ENCODE measurements at regions not wholly inside any gene's neighbourhood (a gene's known extent, or its start where the extent isn't known, plus 50 kb on each side); places are given as distances from the start of the nearest gene placed in this dataset.
A peak's percentile ranks its signal among the peaks of the same experiment; 100 is the strongest.

DNA sequence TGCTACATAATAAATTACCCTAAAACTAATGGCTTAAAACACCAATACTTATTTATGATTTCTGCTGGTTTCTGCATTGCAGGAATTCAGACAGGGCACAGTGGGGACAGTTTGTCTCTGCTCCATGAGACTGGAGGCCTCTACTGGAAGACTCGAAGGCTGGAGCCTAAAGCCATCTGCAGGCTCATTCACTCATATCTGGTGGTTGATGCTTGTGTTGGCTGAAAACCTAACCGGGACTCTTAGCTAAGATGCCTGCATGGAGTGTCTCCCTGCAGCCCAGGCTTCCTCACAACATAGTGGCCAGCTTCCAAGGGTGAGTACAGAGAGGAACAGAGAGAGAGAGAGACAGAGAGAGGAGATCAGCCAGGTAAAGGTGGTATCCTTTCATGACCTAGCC lies 195.5 kb upstream of the FOXA2 start:
- ChIA-PET CTCF (no interaction called here), POLR2A (no interaction called here)
- peaks cover 0 to 4% (median 0%) of the 10 kb centered on the region in 4 experiments for H3K4me1 ChIP-seq (ENCODE audit: control extremely low read depth in 1 of 4, control insufficient read depth in 4 of 4, insufficient read depth in 4 of 4, low read length in 3 of 4)
- DNase-seq = no peak
- no peak overlapping the region for H3K4me3 ChIP-seq (ENCODE audit: control insufficient read depth in 1 of 7, extremely low read depth in 1 of 7, insufficient read depth in 4 of 7, low read depth in 2 of 7, low read length in 6 of 7)
- no peaks in the 10 kb centered on the region for H3K9me3 ChIP-seq (ENCODE audit: control extremely low read depth in 1 of 5, control insufficient read depth in 4 of 5, insufficient read depth in 2 of 5, low read depth in 1 of 5, low read length in 4 of 5)
- no peaks in the 10 kb centered on the region for H3K27me3 ChIP-seq (replicated peaks in 2 of 5; ENCODE audit: control insufficient read depth in 4 of 5, insufficient read depth in 5 of 5, low read length in 4 of 5)
- H3K27ac ChIP-seq (ENCODE audit: insufficient read depth in 1 of 2, low read depth in 1 of 2, low read length in 2 of 2, poor library complexity in 1 of 2, severe bottlenecking in 2 of 2) = no peak overlapping the region
- H3K36me3 ChIP-seq (ENCODE audit: control insufficient read depth in 4 of 4, insufficient read depth in 4 of 4, low read length in 3 of 4) = no peaks in the 10 kb centered on the region
- WGBS (ENCODE audit: insufficient coverage) = 100% methylated on average over 1 of the region's 2 CpGs

DNA sequence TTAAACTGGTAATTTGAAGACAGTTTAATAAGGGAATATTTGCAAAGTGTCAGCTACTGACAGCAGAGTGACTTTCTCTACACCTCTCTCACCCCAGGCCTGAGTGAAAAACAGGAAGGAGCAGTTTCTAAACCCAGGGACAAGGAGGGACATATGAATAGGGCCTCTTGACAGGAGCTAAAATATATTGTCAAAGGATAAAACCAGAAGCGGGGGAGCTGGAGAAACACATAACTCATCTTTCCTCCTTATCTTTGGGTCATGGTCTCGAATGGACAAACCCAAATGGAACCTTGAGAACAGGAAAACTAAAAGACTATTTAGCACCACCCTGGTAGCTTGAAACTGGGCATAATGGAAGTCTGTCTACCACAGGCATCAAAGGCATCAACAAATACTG lies 197.5 kb upstream of the FOXA2 start:
- ChIA-PET CTCF (interaction anchor here (1.2 kb wide), 1 partner anchor 453 kb away, joined by 3 read pairs; no protein-coding TSS in a partner anchor), POLR2A (no interaction called here)
- Histone ChIP-seq H3K4me3 (ENCODE audit: control insufficient read depth in 1 of 7, extremely low read depth in 1 of 7, insufficient read depth in 4 of 7, low read depth in 2 of 7, low read length in 6 of 7) (no peak overlapping the region), H3K27ac (ENCODE audit: insufficient read depth in 1 of 2, low read depth in 1 of 2, low read length in 2 of 2, poor library complexity in 1 of 2, severe bottlenecking in 2 of 2) (no peak overlapping the region), H3K27me3 (replicated peaks in 2 of 5; ENCODE audit: control insufficient read depth in 4 of 5, insufficient read depth in 5 of 5, low read length in 4 of 5) (no peaks in the 10 kb centered on the region), H3K4me1 (ENCODE audit: control extremely low read depth in 1 of 4, control insufficient read depth in 4 of 4, insufficient read depth in 4 of 4, low read length in 3 of 4) (peaks cover 0 to 4% (median 0%) of the 10 kb centered on the region in 4 experiments), H3K9me3 (ENCODE audit: control extremely low read depth in 1 of 5, control insufficient read depth in 4 of 5, insufficient read depth in 2 of 5, low read depth in 1 of 5, low read length in 4 of 5) (no peaks in the 10 kb centered on the region), H3K36me3 (ENCODE audit: control insufficient read depth in 4 of 4, insufficient read depth in 4 of 4, low read length in 3 of 4) (no peaks in the 10 kb centered on the region)
- DNase-seq = no peak
- WGBS (ENCODE audit: insufficient coverage) = 92% methylated on average over 2 of the region's 2 CpGs

DNA sequence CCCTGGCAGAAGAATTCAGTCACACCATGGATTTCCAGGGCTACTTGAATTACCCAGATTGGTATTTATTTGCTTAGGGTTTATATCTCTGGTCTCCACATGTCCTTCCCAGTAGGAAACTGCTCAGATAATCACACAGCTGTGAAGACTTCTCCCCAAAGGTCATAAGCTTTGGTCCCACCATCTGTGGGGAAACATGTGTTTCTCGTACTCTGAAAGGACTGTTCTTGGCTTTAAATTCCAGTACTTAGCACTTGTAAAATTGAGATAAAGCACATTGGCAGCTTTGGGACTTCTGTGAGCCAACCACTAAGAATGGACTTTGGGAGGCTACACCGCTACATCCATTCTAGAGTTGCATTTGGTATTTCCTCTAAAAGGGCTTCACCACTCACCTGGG lies 205.3 kb upstream of the FOXA2 start:
- ChIA-PET CTCF (no interaction called here), POLR2A (no interaction called here)
- Histone ChIP-seq H3K27ac (ENCODE audit: insufficient read depth in 1 of 2, low read depth in 1 of 2, low read length in 2 of 2, poor library complexity in 1 of 2, severe bottlenecking in 2 of 2) (no peak overlapping the region), H3K4me3 (ENCODE audit: control insufficient read depth in 1 of 7, extremely low read depth in 1 of 7, insufficient read depth in 4 of 7, low read depth in 2 of 7, low read length in 6 of 7) (no peak overlapping the region), H3K9me3 (ENCODE audit: control extremely low read depth in 1 of 5, control insufficient read depth in 4 of 5, insufficient read depth in 2 of 5, low read depth in 1 of 5, low read length in 4 of 5) (peaks cover 0 to 2% (median 0%) of the 10 kb centered on the region in 5 experiments), H3K27me3 (replicated peaks in 2 of 5; ENCODE audit: control insufficient read depth in 4 of 5, insufficient read depth in 5 of 5, low read length in 4 of 5) (no peaks in the 10 kb centered on the region), H3K36me3 (ENCODE audit: control insufficient read depth in 4 of 4, insufficient read depth in 4 of 4, low read length in 3 of 4) (no peaks in the 10 kb centered on the region), H3K4me1 (ENCODE audit: control extremely low read depth in 1 of 4, control insufficient read depth in 4 of 4, insufficient read depth in 4 of 4, low read length in 3 of 4) (peaks cover 0 to 7% (median 5%) of the 10 kb centered on the region in 4 experiments)
- 80% methylated on average over 2 of the region's 2 CpGs for WGBS (ENCODE audit: insufficient coverage)
- no peak for DNase-seq

DNA sequence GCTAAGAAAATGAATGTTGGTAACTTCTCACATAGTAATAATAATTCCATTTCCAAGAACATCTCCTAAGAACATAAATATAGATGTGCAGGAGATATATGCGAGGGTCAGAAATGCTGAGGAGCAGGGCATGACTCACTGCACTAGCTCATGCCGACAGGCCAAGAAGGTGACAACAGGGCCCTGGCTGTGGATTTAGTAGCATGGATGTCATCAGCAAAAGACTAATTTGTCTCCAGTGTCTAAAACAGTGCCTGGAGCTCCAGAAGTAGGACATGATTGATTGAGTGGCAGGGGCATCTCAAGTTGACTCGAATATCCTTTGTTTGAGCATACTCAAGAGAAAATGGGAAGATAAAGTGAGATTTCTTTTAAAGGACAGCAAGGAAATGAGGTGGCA lies 207.0 kb upstream of the FOXA2 start:
- no peak for DNase-seq
- no peaks in the 10 kb centered on the region for H3K27me3 ChIP-seq (replicated peaks in 2 of 5; ENCODE audit: control insufficient read depth in 4 of 5, insufficient read depth in 5 of 5, low read length in 4 of 5)
- 90% methylated on average over 3 of the region's 3 CpGs for WGBS (ENCODE audit: insufficient coverage)
- H3K4me3 ChIP-seq (ENCODE audit: control insufficient read depth in 1 of 7, extremely low read depth in 1 of 7, insufficient read depth in 4 of 7, low read depth in 2 of 7, low read length in 6 of 7) = no peak overlapping the region
- H3K9me3 ChIP-seq (ENCODE audit: control extremely low read depth in 1 of 5, control insufficient read depth in 4 of 5, insufficient read depth in 2 of 5, low read depth in 1 of 5, low read length in 4 of 5) = peaks cover 0 to 2% (median 0%) of the 10 kb centered on the region in 5 experiments
- ChIA-PET POLR2A (no interaction called here), CTCF (no interaction called here)
- no peak overlapping the region for H3K27ac ChIP-seq (ENCODE audit: insufficient read depth in 1 of 2, low read depth in 1 of 2, low read length in 2 of 2, poor library complexity in 1 of 2, severe bottlenecking in 2 of 2)
- H3K4me1 ChIP-seq (ENCODE audit: control extremely low read depth in 1 of 4, control insufficient read depth in 4 of 4, insufficient read depth in 4 of 4, low read length in 3 of 4) = peaks cover 0 to 12% (median 6%) of the 10 kb centered on the region in 4 experiments
- H3K36me3 ChIP-seq (ENCODE audit: control insufficient read depth in 4 of 4, insufficient read depth in 4 of 4, low read length in 3 of 4) = no peaks in the 10 kb centered on the region

DNA sequence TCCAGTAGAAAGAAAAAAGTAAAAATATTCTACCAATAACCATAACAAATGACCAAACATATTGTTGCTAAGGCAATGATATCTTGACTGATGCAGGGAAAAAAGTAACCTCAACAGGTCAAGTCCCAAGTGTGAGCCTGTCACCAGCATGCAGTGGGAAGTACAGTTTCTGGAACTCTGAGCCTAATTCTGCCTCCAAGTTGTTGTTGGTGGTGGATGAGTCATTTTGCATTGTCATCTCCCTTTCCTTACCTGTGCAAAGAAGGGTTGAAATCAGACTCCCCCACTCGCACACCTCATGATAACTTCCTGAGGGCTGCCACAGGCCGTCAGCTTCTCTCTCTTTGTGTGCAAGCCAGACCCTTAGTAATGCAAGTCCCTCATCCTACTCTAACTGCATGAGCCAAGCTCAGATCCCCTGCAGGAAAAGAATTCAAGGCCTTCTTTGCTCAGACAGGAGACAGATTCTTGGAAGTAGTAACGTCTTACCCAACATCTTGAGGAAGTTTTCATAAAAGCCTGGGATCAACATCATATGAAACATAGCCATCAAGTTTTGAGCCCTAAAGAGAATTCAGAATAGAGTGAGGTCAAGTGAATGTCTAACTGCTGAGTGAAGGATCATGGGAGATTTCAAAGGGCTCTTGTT lies 207.6 kb upstream of the FOXA2 start:
- 83% methylated on average over 3 of the region's 3 CpGs for WGBS (ENCODE audit: insufficient coverage)

DNA sequence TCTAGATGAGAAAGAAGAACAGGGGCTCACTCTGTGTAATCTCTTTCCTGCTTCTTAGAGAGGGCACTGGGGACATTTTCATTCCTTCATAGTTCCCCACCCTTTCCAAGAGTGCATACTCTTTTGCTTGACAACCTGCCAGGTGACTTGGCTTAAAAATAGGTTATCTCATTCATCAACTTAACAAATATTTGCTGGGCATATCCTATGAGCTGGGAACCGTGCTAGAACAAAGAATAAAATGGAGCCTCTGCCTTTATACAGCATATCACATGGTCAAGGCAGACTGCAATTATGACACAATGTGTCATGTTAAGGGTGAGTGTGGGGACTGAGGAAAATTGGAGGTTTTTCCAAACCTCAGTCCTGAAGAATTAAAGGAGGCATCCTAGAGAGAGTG lies 209.8 kb upstream of the FOXA2 start:
- H3K36me3 ChIP-seq (ENCODE audit: control insufficient read depth in 4 of 4, insufficient read depth in 4 of 4, low read length in 3 of 4) = no peaks in the 10 kb centered on the region
- POLR2A ChIA-PET = no interaction called here
- no CpG with 5 or more reads among the region's 1 CpG for WGBS (ENCODE audit: insufficient coverage)
- no peak for DNase-seq
- no peak overlapping the region for H3K4me3 ChIP-seq (ENCODE audit: control insufficient read depth in 1 of 7, extremely low read depth in 1 of 7, insufficient read depth in 4 of 7, low read depth in 2 of 7, low read length in 6 of 7)
- H3K27ac ChIP-seq (ENCODE audit: insufficient read depth in 1 of 2, low read depth in 1 of 2, low read length in 2 of 2, poor library complexity in 1 of 2, severe bottlenecking in 2 of 2) = no peak overlapping the region
- CTCF ChIA-PET = interaction anchor here (1.5 kb wide), 1 partner anchor 11 kb away, joined by 4 read pairs; no protein-coding TSS in a partner anchor
- peaks cover 0 to 12% (median 6%) of the 10 kb centered on the region in 4 experiments for H3K4me1 ChIP-seq (ENCODE audit: control extremely low read depth in 1 of 4, control insufficient read depth in 4 of 4, insufficient read depth in 4 of 4, low read length in 3 of 4)
- H3K27me3 ChIP-seq (replicated peaks in 2 of 5; ENCODE audit: control insufficient read depth in 4 of 5, insufficient read depth in 5 of 5, low read length in 4 of 5) = no peaks in the 10 kb centered on the region
- peaks cover 0 to 2% (median 0%) of the 10 kb centered on the region in 5 experiments for H3K9me3 ChIP-seq (ENCODE audit: control extremely low read depth in 1 of 5, control insufficient read depth in 4 of 5, insufficient read depth in 2 of 5, low read depth in 1 of 5, low read length in 4 of 5)

More for the DNA sequence above, 207.6 kb upstream of the FOXA2 start:
- peak in 1 of 3 donors; percentile 9 for DNase-seq
- no peaks in the 10 kb centered on the region for H3K27me3 ChIP-seq (replicated peaks in 2 of 5; ENCODE audit: control insufficient read depth in 4 of 5, insufficient read depth in 5 of 5, low read length in 4 of 5)
- no peak overlapping the region for H3K4me3 ChIP-seq (ENCODE audit: control insufficient read depth in 1 of 7, extremely low read depth in 1 of 7, insufficient read depth in 4 of 7, low read depth in 2 of 7, low read length in 6 of 7)
- H3K4me1 ChIP-seq (ENCODE audit: control extremely low read depth in 1 of 4, control insufficient read depth in 4 of 4, insufficient read depth in 4 of 4, low read length in 3 of 4) = peaks cover 0 to 12% (median 6%) of the 10 kb centered on the region in 4 experiments
- POLR2A ChIA-PET = no interaction called here
- H3K9me3 ChIP-seq (ENCODE audit: control extremely low read depth in 1 of 5, control insufficient read depth in 4 of 5, insufficient read depth in 2 of 5, low read depth in 1 of 5, low read length in 4 of 5) = peaks cover 0 to 2% (median 0%) of the 10 kb centered on the region in 5 experiments
- H3K36me3 ChIP-seq (ENCODE audit: control insufficient read depth in 4 of 4, insufficient read depth in 4 of 4, low read length in 3 of 4) = no peaks in the 10 kb centered on the region
- no peak overlapping the region for H3K27ac ChIP-seq (ENCODE audit: insufficient read depth in 1 of 2, low read depth in 1 of 2, low read length in 2 of 2, poor library complexity in 1 of 2, severe bottlenecking in 2 of 2)
- CTCF ChIA-PET = no interaction called here

DNA sequence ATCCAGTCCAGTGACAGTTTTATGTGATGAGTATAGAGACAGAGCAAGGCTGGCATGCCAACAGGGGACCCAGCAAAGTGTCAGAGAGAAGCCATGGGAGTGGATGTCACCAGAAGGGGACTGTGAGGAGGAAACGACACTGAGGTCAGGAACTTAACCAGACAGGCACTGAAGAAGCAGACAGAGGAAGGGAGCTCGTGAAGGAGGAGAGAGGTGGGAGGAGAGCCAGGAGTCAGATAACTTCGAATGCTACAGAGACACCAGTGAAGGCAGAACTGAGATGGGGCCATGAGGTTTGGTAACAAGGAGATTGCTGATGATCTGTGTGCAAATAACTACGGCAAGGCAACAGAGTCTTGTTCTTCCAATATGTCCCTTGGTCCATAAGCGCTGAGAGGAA lies 211.1 kb upstream of the FOXA2 start:
- no peak overlapping the region for H3K27ac ChIP-seq (ENCODE audit: insufficient read depth in 1 of 2, low read depth in 1 of 2, low read length in 2 of 2, poor library complexity in 1 of 2, severe bottlenecking in 2 of 2)
- DNase-seq = no peak
- H3K27me3 ChIP-seq (replicated peaks in 2 of 5; ENCODE audit: control insufficient read depth in 4 of 5, insufficient read depth in 5 of 5, low read length in 4 of 5) = no peaks in the 10 kb centered on the region
- H3K36me3 ChIP-seq (ENCODE audit: control insufficient read depth in 4 of 4, insufficient read depth in 4 of 4, low read length in 3 of 4) = no peaks in the 10 kb centered on the region
- ChIA-PET CTCF (no interaction called here), POLR2A (no interaction called here)
- peaks cover 0 to 12% (median 6%) of the 10 kb centered on the region in 4 experiments for H3K4me1 ChIP-seq (ENCODE audit: control extremely low read depth in 1 of 4, control insufficient read depth in 4 of 4, insufficient read depth in 4 of 4, low read length in 3 of 4)
- WGBS (ENCODE audit: insufficient coverage) = 85% methylated on average over 4 of the region's 5 CpGs
- H3K4me3 ChIP-seq (ENCODE audit: control insufficient read depth in 1 of 7, extremely low read depth in 1 of 7, insufficient read depth in 4 of 7, low read depth in 2 of 7, low read length in 6 of 7) = no peak overlapping the region
- H3K9me3 ChIP-seq (ENCODE audit: control extremely low read depth in 1 of 5, control insufficient read depth in 4 of 5, insufficient read depth in 2 of 5, low read depth in 1 of 5, low read length in 4 of 5) = peaks cover 0 to 2% (median 0%) of the 10 kb centered on the region in 5 experiments

Measured in common myeloid progenitor, CD34-positive (primary cell).